ENCODE measurements at regions not wholly inside any gene's neighbourhood (a gene's known extent, or its start where the extent isn't known, plus 50 kb on each side); places are given as distances from the start of the nearest gene placed in this dataset.
"Not testable (repeated sequence)": the region's sequence is repeated elsewhere in the genome, so short reads cannot be mapped to it uniquely, and the experiment has no call there.

- peaks cover 38% of the 10 kb centered on the region for H3K36me3 Mint-ChIP-seq
- CTCF ChIA-PET; H3K4me1 Mint-ChIP-seq; H3K27ac Mint-ChIP-seq; DNase-seq (ENCODE audit: low spot score); ATAC-seq; POLR2A ChIA-PET: not testable (repeated sequence)
- H3K9me3 Mint-ChIP-seq: peaks cover 28% of the 10 kb centered on the region
- H3K4me3 Mint-ChIP-seq: peak overlapping the region; percentile 55
- peaks cover 32% of the 10 kb centered on the region for H3K27me3 Mint-ChIP-seq (ENCODE audit: low read depth)
These were observed 2898.2 kb downstream of the RPIA start for GRCh38 chr2:91589454-91590328.

- POLR2A ChIA-PET; H3K27ac Mint-ChIP-seq; H3K4me3 Mint-ChIP-seq; DNase-seq (ENCODE audit: low spot score); ATAC-seq; CTCF ChIA-PET; H3K4me1 Mint-ChIP-seq: not testable (repeated sequence)
- Mint-ChIP-seq H3K9me3 (peaks cover 22% of the 10 kb centered on the region), H3K27me3 (ENCODE audit: low read depth) (peaks cover 29% of the 10 kb centered on the region), H3K36me3 (peaks cover 32% of the 10 kb centered on the region)
These were observed 2898.9 kb downstream of the RPIA start for GRCh38 chr2:91590381-91590780.

- H3K27ac Mint-ChIP-seq; ATAC-seq; DNase-seq (ENCODE audit: low spot score); H3K4me1 Mint-ChIP-seq; CTCF ChIA-PET; H3K4me3 Mint-ChIP-seq; POLR2A ChIA-PET: not testable (repeated sequence)
- Mint-ChIP-seq H3K9me3 (peaks cover 22% of the 10 kb centered on the region), H3K27me3 (ENCODE audit: low read depth) (peaks cover 29% of the 10 kb centered on the region), H3K36me3 (peaks cover 31% of the 10 kb centered on the region)
These were observed 2899.6 kb downstream of the RPIA start for GRCh38 chr2:91591066-91591465.

- CTCF ChIA-PET; H3K4me3 Mint-ChIP-seq; H3K27ac Mint-ChIP-seq; H3K4me1 Mint-ChIP-seq; POLR2A ChIA-PET; ATAC-seq; DNase-seq (ENCODE audit: low spot score): not testable (repeated sequence)
- Mint-ChIP-seq H3K9me3 (peaks cover 51% of the 10 kb centered on the region), H3K36me3 (peaks cover 49% of the 10 kb centered on the region), H3K27me3 (ENCODE audit: low read depth) (peaks cover 18% of the 10 kb centered on the region)
These were observed 2906.0 kb downstream of the RPIA start for GRCh38 chr2:91597436-91597835.

- H3K4me3 Mint-ChIP-seq; POLR2A ChIA-PET; CTCF ChIA-PET; H3K4me1 Mint-ChIP-seq; ATAC-seq; H3K27ac Mint-ChIP-seq; DNase-seq (ENCODE audit: low spot score): not testable (repeated sequence)
- H3K27me3 Mint-ChIP-seq (ENCODE audit: low read depth): peaks cover 18% of the 10 kb centered on the region
- H3K36me3 Mint-ChIP-seq: peaks cover 50% of the 10 kb centered on the region
- peaks cover 57% of the 10 kb centered on the region for H3K9me3 Mint-ChIP-seq
These were observed 2907.0 kb downstream of the RPIA start for GRCh38 chr2:91598519-91598918.

GRCh38 chr2:91599000-91599399, 2907.5 kb downstream of the RPIA start:
- ATAC-seq; H3K27ac Mint-ChIP-seq; H3K4me1 Mint-ChIP-seq; DNase-seq (ENCODE audit: low spot score); H3K4me3 Mint-ChIP-seq; CTCF ChIA-PET; POLR2A ChIA-PET: not testable (repeated sequence)
- Mint-ChIP-seq H3K36me3 (peaks cover 47% of the 10 kb centered on the region), H3K9me3 (peaks cover 54% of the 10 kb centered on the region), H3K27me3 (ENCODE audit: low read depth) (peaks cover 17% of the 10 kb centered on the region)

GRCh38 chr2:91602860-91603259, 2911.4 kb downstream of the RPIA start:
- DNase-seq (ENCODE audit: low spot score); CTCF ChIA-PET; H3K4me1 Mint-ChIP-seq; ATAC-seq; H3K27ac Mint-ChIP-seq; H3K27me3 Mint-ChIP-seq (ENCODE audit: low read depth); H3K4me3 Mint-ChIP-seq; POLR2A ChIA-PET: not testable (repeated sequence)
- Mint-ChIP-seq H3K9me3 (peaks cover 31% of the 10 kb centered on the region), H3K36me3 (peaks cover 28% of the 10 kb centered on the region)

- H3K27ac Mint-ChIP-seq; H3K4me1 Mint-ChIP-seq; H3K27me3 Mint-ChIP-seq (ENCODE audit: low read depth); CTCF ChIA-PET; POLR2A ChIA-PET; H3K4me3 Mint-ChIP-seq; ATAC-seq; DNase-seq (ENCODE audit: low spot score): not testable (repeated sequence)
- H3K9me3 Mint-ChIP-seq: peaks cover 20% of the 10 kb centered on the region
- H3K36me3 Mint-ChIP-seq: peaks cover 18% of the 10 kb centered on the region
These were observed 2912.5 kb downstream of the RPIA start for GRCh38 chr2:91603996-91604395.

GRCh38 chr2:91604629-91605028, 2913.2 kb downstream of the RPIA start:
- CTCF ChIA-PET; H3K27me3 Mint-ChIP-seq (ENCODE audit: low read depth); H3K4me3 Mint-ChIP-seq; H3K27ac Mint-ChIP-seq; H3K4me1 Mint-ChIP-seq; POLR2A ChIA-PET; ATAC-seq; DNase-seq (ENCODE audit: low spot score): not testable (repeated sequence)
- Mint-ChIP-seq H3K36me3 (peaks cover 12% of the 10 kb centered on the region), H3K9me3 (peaks cover 14% of the 10 kb centered on the region)

- CTCF ChIA-PET; H3K27me3 Mint-ChIP-seq (ENCODE audit: low read depth); H3K27ac Mint-ChIP-seq; H3K9me3 Mint-ChIP-seq; H3K4me1 Mint-ChIP-seq; H3K36me3 Mint-ChIP-seq; ATAC-seq; DNase-seq (ENCODE audit: low spot score); POLR2A ChIA-PET; H3K4me3 Mint-ChIP-seq: not testable (repeated sequence)
These were observed 2932.3 kb downstream of the RPIA start for GRCh38 chr2:91623739-91624138.

GRCh38 chr2:91628471-91628870, 2937.0 kb downstream of the RPIA start:
- POLR2A ChIA-PET; ATAC-seq; H3K36me3 Mint-ChIP-seq; CTCF ChIA-PET; H3K9me3 Mint-ChIP-seq; H3K4me3 Mint-ChIP-seq; H3K27me3 Mint-ChIP-seq (ENCODE audit: low read depth); H3K27ac Mint-ChIP-seq; DNase-seq (ENCODE audit: low spot score); H3K4me1 Mint-ChIP-seq: not testable (repeated sequence)

GRCh38 chr2:91657193-91657592, 2965.7 kb downstream of the RPIA start:
- H3K9me3 Mint-ChIP-seq; H3K4me1 Mint-ChIP-seq; H3K27me3 Mint-ChIP-seq (ENCODE audit: low read depth); H3K27ac Mint-ChIP-seq; ATAC-seq; H3K36me3 Mint-ChIP-seq; DNase-seq (ENCODE audit: low spot score); POLR2A ChIA-PET; CTCF ChIA-PET; H3K4me3 Mint-ChIP-seq: not testable (repeated sequence)

GRCh38 chr2:91658336-91658735, 2966.9 kb downstream of the RPIA start:
- CTCF ChIA-PET; H3K9me3 Mint-ChIP-seq; H3K27me3 Mint-ChIP-seq (ENCODE audit: low read depth); H3K4me1 Mint-ChIP-seq; POLR2A ChIA-PET; DNase-seq (ENCODE audit: low spot score); ATAC-seq; H3K36me3 Mint-ChIP-seq; H3K27ac Mint-ChIP-seq; H3K4me3 Mint-ChIP-seq: not testable (repeated sequence)

Data from WTC11 (cell line).